Activated CD4-positive, alpha-beta T cell treated with anti-CD3 and anti-CD28 coated beads, Interleukin-2, Interleukin-6, amounts not matched to agents 100 ng/mL and 50 ng/mL, durations not matched to agents 16 hours and 8 hours (primary cell): ENCODE measurements at regions not wholly inside any gene's neighbourhood (a gene's known extent, or its start where the extent isn't known, plus 50 kb on each side); places are given as distances from the start of the nearest gene placed in this dataset.
"Not testable (repeated sequence)": the region's sequence is repeated elsewhere in the genome, so short reads cannot be mapped to it uniquely, and the experiment has no call there.

Source experiments
- DNase-seq: peaks from one replicate; pipeline ENCODE4 v3.0.0-alpha.2; 2020

GRCh38 chr7:109503421-109503820 lies 933.7 kb downstream of the DNAJB9 start:
- DNase-seq = no peak

- DNase-seq = no peak
Observed at GRCh38 chr7:109522585-109522984, 952.9 kb downstream of the DNAJB9 start.

- DNase-seq = no peak
Observed at GRCh38 chr7:109527833-109528232, 958.2 kb downstream of the DNAJB9 start.

DNA sequence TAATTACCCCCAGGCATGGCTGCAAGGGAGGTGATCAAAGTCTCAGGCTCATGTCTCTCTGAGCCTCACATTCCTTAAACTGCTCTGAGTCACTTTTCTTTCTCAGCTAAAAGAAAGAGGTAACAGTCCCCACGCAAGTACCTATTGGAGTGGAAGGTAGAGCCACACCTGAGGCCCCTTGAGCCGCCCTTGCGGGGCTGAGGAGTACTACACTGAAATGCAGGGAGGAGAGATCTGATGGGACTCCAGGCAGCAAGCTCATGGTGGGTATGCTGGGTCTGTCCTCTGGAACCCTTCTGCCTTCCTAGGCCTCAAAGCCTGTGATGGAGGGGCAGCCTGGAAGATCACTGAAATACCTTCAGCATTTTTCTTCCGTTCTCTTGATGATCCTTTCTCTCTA lies 960.0 kb downstream of the DNAJB9 start:
- no peak for DNase-seq

DNA sequence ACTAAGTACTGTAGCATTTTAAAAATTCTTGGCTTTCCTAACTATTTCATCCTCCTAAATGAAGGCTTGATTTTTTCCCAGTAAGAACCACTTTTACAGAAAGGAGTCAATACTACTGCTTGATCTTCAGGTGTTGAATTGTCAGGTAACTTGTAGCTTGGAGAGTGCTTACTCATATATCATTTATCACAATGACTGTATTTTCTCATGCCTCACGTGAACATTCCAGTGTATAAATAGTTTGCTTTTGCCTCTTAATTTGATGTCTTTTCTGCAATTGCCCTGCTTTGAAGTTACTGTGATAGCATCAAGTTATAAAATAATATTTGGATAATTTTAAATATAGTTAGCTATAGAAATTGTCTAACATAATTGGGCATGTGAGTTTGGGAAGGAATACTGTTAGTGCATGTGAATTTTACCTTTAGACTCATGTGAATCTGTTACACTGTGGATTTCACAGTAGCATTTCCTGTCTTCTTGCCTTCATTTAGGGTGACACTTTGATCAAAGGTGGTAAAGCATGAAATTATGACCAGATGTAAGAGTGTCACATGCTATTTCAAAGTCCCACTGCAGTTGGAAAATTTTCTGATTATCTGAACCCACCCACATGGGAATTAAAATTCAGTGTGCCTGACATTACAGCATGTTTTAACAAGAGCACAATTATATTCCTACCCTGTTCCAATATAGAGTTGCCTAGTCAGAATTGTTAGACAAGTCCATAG lies 962.8 kb downstream of the DNAJB9 start:
- DNase-seq = no peak

GRCh38 chr7:109545686-109546085 lies 976.0 kb downstream of the DNAJB9 start:
- DNase-seq = no peak

GRCh38 chr7:109549471-109550193 lies 980.0 kb downstream of the DNAJB9 start:
- no peak for DNase-seq

GRCh38 chr7:109552017-109552416 lies 982.3 kb downstream of the DNAJB9 start:
- DNase-seq = no peak

DNA sequence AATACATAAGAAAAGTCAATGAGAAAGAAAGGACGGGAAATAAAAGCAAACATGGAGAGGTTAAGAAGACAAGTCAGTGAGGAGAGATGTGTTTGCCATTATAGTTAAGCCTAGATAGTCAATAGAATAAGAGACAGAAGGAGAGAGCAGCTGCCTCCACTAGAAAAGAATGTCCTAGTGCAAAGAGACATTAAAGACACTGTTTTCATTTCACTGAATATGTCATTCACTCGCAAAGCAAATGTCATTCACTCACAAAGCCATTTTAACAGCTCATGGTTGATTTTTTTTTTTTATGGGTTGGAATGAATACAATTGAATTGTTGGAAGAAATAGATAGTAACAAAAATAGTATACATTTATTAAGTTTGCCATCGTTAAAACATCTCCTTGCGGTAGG lies 1007.6 kb downstream of the DNAJB9 start:
- no peak for DNase-seq

DNA sequence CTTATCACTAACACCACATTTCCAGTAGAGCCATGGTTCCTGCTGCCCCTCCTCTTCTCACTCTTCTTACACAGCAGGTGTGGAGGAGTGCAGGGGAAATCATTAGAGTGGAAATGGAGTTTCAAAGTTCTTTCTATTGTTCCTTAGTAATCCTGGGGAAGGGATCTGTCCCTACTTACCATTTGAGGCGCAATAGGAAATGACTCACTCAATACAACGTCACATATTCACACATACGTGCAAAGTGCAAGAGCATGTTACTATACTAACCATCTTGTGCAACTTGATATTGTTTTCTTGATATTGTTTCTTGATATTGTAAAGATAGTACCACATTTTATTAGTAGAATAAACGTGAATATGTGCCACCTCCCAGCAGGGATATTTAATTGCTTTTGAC lies 1010.2 kb downstream of the DNAJB9 start:
- no peak for DNase-seq

DNA sequence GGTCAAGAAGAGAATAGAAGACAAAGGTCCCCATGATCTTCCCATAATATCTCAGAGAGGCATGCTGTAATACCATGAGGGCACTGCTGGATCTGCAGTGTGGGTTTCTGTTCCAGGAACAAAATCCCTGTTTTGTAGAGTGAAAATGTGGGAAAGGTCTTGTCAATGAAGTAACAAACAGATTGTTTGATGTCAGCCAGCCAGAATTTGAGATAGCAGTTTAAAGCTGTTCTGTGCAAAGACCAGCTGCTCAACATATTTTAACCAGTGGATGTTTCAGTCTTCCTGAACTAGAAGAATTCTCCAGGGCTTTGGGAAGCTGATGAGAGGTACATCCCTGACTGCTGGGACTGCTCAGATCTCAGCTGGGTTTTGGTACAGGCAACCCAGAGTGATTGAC lies 1012.5 kb downstream of the DNAJB9 start:
- no peak for DNase-seq

DNA sequence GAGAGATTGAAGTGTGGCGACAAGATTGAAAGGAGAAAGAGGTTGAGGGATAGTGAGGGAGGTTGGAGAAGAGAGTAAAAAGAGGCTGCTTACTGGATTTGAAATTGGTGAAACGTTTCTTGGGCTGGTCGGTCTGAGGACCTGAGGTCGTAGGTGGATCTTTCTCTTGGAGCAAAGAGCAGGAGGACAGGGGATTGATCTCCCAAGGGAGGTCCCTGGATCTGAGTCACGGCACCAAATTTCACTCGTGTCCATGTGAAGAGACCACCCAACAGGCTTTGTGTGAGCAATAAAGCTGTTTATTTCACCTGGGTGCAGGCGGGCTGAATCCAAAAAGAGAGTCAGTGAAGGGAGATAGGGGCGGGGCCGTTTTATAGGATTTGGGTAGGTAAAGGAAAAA lies 1027.3 kb downstream of the DNAJB9 start:
- not testable (repeated sequence) for DNase-seq

GRCh38 chr7:109611656-109612055 lies 1042.0 kb downstream of the DNAJB9 start:
- DNase-seq = no peak

GRCh38 chr7:109616551-109617069 lies 1046.9 kb downstream of the DNAJB9 start:
- DNase-seq = no peak

DNA sequence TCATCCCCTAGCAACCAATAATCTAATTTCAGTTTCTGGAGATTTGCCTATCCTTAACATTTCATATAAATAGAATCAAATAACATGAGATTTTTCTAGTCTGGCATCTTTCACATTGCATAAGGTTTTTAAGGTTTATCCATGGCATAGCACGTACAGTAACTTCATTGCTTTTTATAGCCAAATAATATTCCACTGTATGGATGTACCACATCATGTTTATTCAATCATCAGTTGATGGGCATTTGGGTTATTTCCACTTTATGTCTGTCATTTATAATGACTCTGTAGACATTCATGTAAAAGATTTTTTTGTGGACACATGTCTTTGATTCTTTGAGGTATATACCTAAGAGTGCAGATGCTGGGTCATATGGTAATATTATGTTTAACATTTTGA lies 1052.6 kb downstream of the DNAJB9 start:
- no peak for DNase-seq

GRCh38 chr7:109632890-109633289 lies 1063.2 kb downstream of the DNAJB9 start:
- not testable (repeated sequence) for DNase-seq

- DNase-seq = no peak
Observed at GRCh38 chr7:109635374-109635773, 1065.7 kb downstream of the DNAJB9 start.

GRCh38 chr7:109637428-109637990 lies 1067.8 kb downstream of the DNAJB9 start:
- no peak for DNase-seq

DNA sequence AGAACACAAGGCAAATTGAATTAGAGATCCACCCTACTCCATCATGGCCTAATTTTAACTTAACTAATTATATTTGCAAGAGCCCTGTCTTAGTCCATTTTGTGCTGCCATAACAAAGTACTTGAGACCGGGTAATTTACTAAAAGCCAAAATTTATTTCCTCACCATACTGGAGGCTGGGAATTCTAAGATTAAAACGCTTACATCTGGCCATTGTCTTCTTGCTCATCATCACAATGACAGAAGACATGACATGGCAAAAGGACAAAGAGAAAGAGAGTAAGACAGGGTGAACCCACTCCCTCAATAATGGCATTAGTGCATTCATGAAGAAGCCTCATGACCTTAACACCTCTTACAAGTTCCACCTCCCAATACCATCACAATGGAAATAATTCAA lies 1068.6 kb downstream of the DNAJB9 start:
- DNase-seq = no peak

DNA sequence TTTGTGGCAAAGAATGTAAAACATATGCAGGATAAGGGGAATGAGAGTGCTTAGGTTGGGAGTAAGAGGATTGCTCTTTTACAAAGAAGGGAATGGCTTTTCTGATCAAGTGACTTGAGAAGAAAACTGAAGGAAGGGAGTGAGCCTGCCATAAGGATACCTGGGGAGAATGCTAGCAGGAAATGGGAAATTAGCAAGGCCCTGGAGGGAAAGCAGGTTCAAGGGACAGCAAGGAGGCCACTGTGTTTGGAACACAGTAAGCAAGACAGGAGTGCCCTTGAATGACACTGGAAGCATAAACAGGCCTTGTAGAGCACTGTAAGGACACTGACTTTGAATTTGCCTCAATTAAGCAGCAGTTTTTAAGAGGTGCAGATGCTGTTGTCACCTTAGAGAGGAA lies 1069.9 kb downstream of the DNAJB9 start:
- no peak for DNase-seq

DNA sequence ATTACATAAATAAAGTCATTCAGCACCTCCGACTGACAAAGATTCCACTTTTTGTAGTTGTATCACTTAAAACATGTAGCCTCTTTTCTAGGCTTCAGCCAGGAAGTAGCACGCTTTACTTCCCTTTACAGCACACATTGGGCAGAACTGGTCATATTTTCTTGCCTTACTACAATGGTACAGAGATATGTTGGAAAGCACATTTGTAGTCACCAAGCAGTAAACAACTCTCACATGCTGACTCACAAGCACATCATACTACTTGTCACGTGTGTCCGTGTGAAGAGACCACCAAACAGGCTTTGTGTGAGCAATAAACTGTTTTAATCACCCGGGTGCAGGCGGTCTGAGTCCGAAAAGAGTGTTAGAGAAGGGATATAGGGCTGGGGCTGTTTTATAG lies 1071.8 kb downstream of the DNAJB9 start:
- no peak for DNase-seq

GRCh38 chr7:109646124-109646523 lies 1076.5 kb downstream of the DNAJB9 start:
- DNase-seq = no peak

DNA sequence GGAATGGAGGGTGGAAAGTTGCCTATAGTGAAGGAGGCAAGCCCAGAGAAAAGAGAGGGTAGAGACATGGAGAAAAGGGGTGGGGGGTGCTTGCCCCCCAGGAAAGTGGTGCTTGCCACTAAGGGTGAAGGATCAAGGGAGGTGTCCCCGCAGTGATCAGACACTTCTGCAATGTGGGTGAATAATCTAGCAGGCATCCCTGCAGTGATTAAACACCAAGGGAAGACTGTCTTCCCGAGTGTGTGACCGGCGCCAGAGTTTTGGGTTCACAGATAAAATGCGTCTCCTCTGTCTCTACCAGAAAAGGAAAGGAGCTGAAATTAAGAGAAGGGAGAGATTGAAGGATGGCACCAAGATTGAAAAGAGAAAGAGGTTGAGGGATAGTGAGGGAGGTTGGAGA lies 1076.9 kb downstream of the DNAJB9 start:
- DNase-seq = not testable (repeated sequence)

DNA sequence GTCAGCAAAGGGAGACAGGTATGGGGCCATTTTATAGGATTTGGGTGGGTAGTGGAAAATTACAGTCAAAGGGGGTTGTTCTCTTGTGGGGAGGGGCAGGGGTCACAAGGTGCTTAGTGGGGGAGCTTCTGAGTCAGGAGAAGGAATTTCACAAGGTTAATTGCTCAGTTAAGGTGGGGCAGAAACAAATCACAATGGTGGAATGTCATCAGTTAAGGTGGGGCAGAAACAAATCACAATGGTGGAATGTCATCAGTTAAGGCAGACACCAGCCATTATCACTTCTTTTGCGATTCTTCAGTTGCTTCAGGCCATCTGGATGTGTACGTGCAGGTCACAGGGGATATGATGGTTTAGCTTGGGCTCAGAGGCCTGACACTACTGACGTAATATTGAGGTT lies 1077.6 kb downstream of the DNAJB9 start:
- not testable (repeated sequence) for DNase-seq
